ENCODE measurements at regions not wholly inside any gene's neighbourhood (a gene's known extent, or its start where the extent isn't known, plus 50 kb on each side); places are given as distances from the start of the nearest gene placed in this dataset.

DNA sequence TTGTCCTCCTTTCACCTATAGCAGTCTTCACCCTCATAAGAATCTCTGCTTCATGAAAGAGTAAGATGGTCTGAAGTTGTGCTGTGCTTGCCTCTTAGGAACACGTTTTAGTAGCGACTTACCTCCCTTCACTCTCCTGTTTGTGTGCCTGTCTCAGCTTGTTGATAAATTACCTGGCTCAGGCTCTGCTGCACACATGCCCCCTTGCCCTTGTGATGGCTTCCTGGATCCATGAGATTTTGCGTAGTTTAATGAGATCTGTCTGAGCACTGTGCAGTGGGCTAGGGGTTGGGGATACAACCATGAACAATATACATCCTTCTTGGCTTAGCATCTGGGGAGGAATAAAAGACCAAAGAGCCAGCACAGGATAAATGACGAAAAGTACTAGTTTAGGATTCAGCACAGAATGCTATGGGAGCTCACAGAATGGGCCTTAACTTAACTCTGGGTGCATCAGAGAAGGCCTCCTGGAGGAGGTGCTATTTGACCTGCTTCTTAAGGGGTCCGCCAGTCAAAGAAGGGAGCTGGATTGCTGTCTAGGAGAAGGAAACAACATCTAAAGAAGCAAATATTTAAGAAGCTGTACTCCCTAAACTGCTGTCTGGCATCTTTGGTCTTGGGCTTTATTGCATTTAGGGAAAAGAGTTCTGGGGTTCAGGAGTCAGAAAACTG lies 175.7 kb upstream of the PLXNA2 start:
- DNase-seq: no peak

DNA sequence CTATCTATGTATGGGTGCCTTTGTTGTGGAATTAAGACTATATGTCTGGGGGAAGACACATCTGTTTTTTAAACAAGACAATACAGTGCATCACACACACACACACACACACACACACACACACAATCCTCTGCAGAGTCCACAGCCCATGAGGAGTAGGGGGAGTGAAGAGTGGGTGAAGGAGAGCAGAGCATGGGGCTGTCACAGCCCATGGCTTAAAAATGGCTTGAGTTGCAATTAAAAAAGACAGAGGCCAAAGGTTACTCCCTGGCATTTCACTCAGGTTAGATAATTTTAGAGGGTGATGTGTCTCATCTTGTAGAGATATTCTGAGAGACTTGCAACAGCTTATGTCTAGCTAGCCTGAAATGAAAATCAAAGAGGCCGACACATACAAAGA lies 176.5 kb upstream of the PLXNA2 start:
- no peak for DNase-seq

DNA sequence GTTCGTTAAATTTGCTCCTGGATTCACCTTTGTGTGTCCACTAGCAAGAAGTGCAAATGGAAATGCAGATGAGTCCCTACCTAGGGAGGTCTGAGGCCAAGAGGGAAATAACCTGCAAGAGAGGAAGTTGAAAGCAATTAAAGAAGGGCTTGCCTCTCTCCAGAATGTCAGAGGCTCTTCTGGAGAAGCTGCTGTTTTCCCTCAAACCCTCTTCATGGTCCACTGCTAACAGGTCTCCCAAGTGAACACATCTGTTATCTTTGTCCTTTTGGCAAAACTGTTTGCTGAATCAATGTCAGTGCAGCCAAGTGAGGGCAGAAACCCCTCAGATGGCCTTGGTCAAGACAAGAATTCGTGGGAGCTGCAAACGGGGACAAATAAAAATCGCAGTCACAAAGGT lies 177.3 kb upstream of the PLXNA2 start:
- no peak for DNase-seq

DNA sequence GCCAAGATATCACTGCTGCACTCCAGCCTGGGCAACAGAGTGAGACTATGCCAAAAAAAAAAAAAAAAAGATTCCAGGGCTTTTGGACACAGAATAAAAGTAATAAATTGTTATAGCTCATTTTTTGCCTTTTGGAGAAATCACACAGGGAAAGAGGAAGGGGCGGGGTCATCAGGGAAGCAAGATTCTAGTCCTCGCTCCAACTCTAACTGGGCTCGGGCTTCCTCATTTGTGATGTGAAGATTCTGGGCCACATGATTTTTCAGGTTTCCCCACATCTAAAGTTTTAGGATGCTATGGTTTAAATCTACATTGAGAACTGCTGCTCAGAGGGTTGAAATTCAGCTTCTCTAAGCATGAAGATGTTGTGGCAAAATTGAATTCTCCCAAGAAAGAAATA lies 179.3 kb upstream of the PLXNA2 start:
- DNase-seq: no peak

DNA sequence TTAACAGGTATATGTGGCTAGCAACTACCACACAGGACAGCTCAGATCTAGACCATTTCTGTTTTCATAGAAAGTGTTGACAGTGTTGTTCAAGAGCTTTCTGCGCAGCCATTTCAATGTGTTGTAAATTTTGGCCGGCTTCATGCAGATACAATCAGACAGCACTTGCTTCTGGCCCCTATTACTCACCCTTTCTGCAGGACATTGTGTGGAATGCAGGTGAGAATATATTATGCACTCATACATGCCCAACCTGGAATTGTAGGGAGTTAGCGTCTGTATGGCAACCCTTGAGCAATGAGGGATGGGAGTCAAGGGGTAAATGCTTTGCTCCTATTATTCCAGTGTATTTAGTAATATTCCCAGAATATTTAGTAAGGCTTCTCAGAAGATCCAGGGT lies 180.9 kb upstream of the PLXNA2 start:
- no peak for DNase-seq

DNA sequence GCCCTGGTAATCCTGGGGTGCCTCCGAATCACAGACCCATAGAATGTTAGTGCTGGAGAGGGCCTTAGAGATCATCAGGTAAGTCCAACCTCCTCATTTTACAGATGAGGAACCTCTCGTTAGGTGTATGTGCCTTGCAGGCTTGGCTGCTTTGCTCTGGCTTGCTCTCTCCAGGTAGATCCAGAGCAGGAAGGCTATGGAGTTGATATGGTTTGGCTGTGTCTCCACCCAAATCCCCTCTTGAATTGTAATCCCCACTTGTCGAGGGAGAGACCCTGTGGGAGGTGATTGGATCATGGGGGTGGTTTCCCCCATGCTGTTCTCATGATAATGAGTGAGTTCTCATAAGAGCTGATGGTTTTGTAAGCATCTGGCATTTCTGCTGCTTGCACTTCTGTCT lies 186.0 kb upstream of the PLXNA2 start:
- no peak for DNase-seq

DNA sequence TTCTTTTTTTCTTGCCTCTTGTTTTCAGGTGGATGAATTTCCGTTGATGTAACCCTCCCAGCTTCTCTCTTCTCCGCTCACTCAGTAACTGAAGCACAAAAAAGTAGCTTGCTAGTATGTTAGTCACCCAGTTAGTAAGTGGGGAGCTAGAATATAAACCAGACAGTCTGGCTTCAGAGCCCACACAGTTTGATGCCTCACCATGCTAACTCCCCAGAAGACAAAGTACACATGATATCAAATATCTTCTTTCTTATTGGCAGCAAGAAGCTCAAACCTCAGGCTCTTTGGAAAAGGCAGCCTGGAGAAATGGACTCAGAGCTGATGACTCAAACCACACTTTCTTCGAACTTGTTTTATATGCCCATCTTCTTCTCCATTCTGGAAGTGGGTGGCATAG lies 187.5 kb upstream of the PLXNA2 start:
- no peak for DNase-seq

DNA sequence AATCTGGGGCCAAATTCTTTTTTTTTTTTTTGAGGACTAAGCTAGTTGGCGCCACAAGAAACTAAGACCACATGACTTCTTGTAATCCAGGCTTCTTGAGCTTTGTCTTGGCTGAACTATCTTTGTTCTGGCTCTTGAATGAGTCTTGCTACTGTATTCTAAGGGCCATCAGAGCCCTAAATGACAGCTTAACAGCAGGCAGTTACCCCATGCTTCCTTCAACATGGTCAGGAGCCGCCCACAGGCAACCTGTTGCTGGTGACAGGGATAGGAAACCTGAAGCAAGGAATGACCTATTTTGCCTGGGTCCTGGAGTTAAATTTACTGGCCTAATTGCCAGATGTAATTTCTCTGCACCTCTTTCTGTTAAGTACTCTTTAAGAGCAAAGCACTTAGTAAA lies 188.2 kb upstream of the PLXNA2 start:
- no peak for DNase-seq

DNA sequence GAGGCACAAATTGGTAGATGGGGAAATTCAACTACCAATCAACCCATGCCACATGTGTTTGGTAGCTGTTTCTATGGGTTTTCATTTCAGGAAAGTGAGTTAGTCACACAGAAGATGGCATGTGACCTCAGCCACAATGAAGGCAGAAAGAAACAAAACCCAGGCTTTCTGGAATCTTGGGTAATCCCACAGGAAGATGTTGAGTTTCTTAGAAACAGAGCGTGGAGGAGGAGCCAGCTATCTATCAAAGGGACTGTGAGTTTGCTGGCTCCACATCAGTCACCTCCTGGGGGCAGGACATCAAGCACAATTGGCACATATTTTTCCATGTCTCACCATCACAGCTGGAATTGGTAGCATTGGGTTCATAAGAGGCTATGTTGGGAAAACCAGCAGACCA lies 188.9 kb upstream of the PLXNA2 start:
- no peak for DNase-seq

DNA sequence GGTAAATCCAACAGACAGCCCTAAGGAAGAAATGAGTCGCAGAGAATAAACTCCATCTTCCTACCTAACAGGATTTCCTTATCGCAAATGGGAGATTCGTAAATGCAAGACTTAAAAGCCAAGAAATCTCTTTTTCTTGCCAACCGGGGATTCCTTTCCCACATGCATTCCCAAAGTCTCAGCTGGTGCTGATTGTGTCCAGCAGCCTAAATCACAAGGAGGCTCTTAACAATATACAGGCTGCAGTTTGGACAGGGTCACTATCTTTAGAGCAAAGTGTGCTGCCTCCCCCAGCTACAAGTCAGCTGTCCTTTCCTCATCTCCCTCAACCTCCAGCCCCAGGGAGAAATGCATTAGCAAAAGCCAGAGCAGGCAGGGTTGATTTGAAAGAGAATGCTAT lies 189.8 kb upstream of the PLXNA2 start:
- DNase-seq: no peak

DNA sequence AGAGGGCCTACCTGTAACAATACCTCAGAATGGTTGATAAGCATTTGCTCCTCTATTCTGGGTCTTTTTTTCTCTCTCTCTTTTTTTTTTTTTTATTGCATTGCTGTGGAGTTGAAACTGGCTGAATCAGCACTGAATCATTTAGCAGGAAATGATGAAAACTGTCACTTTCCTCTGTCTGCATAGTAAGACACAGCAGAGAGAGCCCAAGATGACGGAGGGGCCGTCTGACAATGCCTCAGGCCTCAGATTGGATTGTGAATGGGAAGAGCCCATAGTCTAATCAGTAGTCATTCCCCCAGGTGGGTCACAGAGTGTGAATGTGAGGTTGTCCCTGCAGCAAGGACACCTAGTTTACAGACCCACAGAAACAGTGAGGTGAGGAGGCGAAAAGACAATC lies 193.2 kb upstream of the PLXNA2 start:
- no peak for DNase-seq

DNA sequence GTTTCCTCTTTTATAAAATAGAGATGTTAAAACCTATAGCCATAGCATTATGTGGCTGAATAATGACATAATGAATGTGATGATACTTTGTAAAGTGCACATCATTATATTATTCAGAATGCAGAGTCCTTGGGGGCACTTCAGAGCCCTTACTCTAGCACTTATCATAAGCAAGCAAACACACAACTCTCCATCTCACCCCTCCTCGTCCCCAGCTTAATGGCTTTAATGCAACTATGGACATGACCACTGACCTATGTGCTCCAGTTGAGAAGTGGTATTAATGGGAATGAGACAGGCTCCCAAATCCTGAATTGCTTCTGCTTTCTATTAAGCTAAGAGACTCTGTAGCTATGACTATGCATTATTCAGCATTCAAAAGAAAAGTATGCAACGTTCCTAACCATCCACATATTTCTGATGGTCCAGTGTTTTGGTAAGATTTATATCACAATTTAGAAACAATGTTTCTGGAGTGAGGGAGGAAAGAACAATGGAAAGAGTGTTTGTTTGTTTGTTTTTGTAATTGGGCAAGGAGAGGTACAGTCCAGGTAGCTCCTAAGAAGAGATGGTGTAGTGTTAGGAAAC lies 194.0 kb upstream of the PLXNA2 start:
- no peak for DNase-seq

DNA sequence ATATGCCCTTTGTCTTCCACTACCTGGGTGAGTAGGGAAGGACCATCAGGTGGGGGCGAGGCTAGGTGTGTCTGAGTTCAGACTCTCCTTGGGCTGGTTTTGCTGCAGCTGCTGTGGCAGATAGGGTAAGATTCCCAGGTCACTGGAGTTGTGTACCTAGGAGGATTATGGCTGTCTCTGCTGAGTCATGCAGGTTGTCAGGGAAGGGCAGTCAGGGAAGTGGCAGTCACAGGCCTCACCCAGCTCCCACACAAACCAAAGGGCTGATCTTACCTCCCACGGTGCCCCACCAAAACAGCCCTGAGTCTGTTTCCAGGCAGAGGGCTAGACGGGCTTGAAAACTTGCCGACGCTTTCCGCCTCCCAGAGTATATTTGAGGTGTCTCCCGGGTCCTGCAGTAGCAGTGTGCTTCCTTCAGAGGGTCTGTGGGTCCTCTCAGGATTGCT lies 201.6 kb upstream of the PLXNA2 start:
- no peak for DNase-seq

DNA sequence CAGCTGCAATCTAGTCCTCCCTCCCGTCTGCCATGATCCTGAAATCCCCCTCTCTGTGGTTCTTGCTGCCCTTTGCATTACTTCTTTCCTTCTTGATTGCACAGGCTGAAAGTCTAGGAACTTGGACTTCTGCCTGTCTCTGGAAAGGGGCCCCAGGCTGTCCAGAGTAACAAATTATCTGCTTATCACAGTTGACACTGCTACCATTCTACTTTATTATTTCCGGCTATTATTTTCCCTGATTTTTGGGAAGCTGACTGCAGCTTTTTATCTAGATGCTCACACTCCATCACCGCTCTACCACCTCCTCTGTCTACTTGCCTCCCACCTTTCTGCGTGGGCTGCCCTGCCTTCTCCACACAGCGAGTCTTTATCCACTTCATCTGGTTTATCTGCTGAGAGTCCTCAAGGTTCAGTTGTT lies 202.1 kb upstream of the PLXNA2 start:
- DNase-seq: no peak

DNA sequence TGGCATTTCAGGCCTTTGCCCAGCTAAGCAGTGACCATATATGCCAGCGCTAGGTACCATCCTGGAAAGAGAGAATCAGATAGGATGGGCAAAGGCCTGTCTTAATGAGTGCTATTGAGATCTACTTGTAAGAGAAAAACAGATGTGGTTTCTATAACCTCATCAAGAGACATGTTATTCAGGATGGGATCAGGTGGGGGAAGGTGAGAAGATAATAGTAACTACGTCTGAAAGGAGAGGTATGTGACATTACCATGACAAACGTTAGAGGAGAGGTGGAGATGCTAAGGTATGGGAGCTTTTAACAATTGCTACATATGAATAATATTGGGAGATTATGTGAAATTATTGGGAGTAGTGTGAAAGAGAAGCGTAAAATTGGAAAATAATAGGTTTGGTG lies 204.2 kb upstream of the PLXNA2 start:
- no peak for DNase-seq

DNA sequence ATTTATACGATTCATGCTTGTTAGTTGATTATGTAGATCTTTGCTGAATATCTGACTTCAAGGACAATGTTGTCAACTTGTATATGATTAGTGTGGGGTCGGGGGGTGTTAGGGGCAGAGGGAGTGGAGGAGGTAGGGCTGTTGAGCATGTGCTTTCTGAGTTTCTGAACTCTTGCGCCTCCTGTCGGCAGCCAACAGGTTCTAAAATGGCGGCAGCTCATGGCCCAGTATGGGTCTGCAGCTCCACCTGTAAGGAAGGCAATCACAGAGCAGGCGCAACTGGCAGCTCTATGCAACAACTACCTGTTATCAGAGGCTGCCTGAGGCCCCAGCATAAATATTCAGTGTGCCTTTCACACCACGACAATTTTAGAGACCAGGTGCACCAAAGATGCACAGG lies 205.8 kb upstream of the PLXNA2 start:
- no peak for DNase-seq

DNA sequence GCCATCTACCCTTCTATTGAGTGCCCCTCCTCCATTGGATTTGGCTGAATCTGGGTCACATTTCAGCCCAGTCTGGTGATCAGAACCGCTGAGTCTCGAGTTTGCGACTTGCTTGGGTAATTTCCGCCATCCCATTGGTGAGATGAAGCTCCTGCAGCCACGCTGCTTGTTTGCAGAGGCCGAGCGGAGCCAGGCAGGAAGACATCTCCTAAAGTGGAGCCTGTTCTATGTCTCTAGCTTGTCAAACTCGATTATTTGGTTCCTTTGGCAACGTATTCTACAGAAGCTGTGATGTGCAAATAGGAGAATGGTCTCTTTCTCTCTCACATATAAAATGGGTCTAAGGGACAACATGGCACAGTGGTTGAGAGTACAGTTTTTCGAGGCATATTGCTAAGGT lies 206.8 kb upstream of the PLXNA2 start:
- no peak for DNase-seq

DNA sequence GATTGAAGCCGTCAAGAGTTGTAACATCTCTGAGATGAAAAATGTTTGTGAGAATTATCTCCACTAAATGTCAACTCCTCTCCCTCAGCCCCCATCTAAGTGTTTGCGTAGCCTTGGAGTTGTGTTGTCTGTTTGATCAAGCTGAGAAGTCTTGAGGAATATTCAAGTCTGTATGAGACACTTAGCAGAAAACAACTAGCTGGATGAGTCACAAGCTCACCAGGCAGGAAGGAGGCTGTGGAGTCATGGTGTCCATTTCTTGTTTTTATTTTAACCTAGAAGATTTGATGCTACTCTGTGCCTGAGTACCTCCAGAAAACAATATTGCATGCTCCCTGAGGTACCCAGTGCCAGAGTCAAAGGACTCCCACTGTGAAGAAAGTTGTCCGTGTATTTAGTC lies 211.6 kb upstream of the PLXNA2 start:
- no peak for DNase-seq

DNA sequence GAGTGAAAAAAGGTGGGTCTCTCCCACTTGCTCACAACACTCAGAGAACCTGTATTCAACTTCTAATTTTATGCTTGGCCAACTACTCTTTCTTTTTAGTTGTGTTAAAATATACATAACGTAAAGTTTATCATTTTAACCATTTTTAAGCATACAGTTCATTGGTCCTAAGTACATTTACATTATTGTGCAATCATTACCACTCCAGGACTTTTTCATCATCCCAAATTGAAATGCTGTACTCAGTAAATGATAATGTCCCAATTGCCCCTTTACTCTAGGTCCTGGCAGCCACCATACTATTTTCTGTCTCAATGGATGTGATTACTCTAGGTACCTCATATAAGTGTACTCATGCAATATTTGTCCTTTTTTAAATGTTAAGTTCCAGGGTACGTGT lies 212.3 kb upstream of the PLXNA2 start:
- no peak for DNase-seq

DNA sequence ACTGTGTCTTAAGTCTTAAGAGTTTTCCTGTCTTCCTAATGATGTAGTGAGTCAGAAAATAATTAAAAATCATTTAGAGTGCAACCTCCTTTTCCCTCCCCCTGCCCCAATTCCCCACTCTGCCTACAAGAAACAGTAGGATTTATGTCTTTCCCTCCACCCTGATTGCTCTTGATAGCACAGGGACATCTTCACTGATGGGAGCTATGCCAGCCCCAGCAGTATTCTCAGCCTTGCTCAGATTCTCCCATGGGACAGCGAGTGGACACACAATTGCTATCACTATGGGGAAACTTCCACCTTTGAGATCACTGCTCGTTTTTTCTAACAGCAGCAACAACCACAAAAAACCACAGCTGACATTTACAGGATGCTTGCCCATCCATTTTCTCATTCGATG lies 216.6 kb upstream of the PLXNA2 start:
- no peak for DNase-seq

DNA sequence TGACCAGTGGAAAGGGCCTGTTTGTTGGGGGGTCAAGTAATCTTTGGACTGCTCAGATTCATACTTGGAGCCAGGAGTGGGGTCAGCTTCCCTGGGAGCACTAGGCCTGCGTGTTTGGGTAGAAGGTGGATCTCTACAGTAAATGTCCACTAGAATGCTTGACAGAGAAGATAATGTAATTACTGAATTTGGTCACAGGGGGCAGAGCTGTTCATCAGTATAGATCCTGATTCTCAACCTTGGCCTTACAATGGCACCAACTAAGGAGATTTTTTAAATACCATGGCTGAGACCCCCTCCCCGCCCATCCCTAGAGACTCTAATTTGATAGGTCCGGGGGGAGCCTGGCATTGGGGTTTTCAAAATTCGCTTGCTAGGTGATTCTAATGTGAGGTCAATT lies 217.5 kb upstream of the PLXNA2 start:
- DNase-seq: no peak

DNA sequence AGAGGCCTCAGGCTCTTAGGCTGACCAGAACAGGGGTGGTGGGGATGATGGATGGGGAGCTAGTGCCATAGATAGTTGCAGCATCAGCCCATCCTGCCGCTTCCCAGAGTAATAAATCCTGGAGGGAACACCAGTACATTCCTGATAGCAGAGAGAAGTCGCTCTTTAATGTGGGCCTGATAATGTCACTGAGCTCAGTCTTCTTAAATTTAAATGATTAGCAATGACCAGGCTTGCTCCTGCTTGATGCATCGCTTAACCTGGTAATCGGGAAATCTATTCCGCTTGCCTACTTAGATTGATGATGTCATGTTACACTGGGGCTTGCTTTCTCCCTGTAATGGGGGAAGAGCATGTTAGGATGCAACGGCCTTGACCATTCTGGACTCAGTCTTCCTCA lies 218.6 kb upstream of the PLXNA2 start:
- no peak for DNase-seq

DNA sequence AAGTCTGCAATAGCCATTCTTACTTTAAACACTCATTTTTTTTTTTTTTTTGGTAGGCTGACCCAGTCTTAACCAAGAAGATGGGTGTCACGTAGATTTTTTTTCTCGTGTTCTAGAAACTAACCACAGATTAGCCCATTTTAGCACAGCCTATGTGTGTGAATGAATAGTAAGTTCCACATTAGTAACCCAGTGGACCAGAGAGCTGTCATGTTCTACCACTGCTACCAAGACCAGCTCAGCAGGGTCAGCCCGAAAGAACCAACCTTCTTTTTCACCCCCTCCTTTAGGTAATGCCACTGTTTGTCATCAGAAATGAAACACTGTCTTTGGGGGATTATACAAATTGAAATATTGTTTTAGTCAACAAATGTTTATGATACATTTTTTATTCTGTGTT lies 221.1 kb upstream of the PLXNA2 start:
- DNase-seq: no peak
